ENCODE measurements at regions not wholly inside any gene's neighbourhood (a gene's known extent, or its start where the extent isn't known, plus 50 kb on each side); places are given as distances from the start of the nearest gene placed in this dataset.
A peak's percentile ranks its signal among the peaks of the same experiment; 100 is the strongest.
"Not testable (repeated sequence)": the region's sequence is repeated elsewhere in the genome, so short reads cannot be mapped to it uniquely, and the experiment has no call there.

DNA sequence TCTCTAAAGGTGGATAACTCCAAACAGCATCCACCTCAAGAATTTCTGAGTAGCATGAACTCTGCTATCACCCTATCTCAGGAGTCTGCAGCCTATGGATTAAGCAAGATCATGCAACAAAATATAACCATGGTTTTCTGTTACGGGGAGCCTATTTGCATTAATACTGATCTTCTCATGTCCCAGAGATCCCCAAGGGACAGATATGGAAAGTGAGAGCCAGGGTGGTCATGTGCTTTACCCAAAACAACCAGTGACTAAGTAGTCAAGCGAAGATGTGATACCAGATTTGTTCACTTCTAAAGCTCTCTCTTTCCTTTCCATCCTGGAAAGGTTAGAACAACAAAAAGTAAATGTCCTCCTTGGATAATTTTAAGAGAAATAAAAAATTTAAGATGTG, 125.1 kb downstream of the PRRX1 start:
- DNase-seq (ENCODE audit: low read depth) = no peak

DNA sequence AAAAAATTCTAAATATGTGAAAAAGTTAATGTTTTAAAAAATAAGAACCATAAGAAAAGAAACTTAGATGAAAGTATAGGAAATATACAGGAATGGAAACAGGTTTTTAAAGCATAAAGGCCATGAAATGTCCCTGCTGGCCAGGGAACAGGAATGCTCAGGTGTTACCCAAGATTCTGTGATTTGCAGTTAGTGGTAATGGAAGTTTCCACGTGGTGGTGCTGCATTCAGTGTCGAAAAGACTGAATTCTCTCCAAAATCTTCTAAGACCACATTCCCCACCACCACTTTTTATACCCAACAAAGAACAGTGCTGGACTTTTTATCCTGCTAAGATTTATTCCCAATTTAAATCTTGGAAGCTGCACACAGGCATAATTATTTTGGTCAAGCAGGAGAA, 126.2 kb downstream of the PRRX1 start:
- no peak for DNase-seq (ENCODE audit: low read depth)

DNA sequence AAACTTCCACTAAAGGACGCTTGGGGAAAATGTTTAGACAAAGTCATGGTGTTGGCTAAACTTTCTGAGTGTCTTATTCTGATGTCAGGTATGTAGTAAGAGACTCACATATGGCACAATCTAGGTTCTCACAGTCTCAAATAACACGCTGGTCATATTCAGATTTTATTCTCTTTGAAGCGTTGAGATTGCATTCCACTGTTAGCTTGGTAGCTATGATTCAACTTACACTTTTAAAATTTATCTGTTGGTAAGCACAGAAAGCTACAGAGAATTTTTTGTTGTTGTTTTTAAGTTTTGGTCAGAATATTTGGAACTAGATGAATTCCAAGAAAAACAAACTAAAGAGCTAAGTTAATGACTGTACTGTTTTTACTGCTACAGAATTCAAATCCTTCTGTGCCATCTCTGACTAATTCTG, 126.7 kb downstream of the PRRX1 start:
- DNase-seq (ENCODE audit: low read depth) = no peak

DNA sequence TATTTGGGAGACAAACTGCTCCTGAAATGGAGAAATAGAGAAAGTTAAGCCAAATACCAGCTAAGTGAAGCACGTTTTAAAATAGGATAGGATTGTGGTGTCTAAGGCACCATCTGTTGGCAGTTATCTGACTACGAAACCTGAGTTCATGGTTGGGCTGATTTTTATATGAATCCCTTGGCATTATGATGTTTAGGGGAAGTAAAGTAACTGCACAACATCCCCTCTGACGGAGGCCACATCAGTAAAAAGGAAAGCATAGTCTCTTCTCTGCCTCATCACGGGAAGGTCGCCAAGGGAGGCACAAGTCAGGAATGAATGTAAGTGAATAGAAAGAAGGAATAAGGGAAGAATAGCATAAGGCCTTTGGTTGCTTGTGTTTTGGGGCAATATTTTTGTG, 128.0 kb downstream of the PRRX1 start:
- DNase-seq (ENCODE audit: low read depth) = peak; percentile 30

DNA sequence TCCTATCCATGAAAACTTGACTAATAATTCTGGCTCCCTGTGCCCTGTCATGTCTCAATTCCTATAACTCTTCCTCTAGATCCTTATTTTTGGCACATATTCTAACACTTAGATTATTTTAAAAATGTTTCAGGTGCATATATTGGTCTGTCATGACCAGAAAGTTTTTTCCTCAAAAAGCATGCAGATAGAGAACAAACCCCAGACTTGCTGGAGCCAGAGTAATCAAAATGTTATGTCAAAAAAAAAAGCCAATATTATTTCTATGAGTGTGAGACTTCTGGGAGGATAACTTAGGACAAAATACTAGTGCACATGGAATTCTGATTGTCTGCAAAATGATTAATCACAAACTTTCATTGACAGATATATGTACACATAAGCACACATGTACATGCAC, 135.1 kb upstream of the MROH9 start:
- DNase-seq (ENCODE audit: low read depth) = no peak

DNA sequence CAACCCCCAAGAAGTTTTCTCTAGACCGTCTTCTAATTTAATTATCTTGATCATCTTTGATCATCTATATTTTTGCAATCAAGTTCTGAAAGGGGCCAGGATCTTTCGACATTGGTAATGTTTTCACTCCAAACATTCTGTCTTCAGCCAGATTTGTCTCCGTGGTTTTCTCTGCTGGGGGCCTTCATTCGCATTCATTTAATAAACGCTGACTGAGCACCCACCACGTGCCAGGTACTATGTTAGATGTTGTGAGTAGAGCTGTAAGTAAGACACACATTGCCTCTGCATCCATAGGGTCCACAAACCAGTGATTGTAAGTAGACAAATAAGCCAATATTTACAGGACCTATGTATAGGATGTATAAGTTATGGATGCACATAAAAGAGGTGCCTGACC, 134.5 kb upstream of the MROH9 start:
- DNase-seq (ENCODE audit: low read depth) = no peak

DNA sequence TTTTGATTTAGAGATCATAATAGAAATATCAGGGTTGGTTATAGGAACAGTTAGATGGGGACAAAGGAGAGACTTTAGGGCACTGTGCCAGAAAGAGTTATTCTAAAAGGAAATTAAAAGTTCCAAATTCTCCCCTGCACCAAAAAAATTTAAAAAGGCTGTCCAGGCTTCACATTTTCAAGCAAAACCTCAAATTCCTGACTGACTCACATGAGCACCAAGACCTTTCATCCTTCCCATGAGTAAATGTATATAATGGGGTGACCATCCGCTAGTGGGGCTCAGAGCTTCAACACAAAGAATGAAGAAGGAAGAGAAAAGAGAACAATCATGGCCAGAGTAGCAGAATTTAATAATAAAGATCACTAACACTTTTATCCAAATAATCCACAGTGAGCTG, 131.6 kb upstream of the MROH9 start:
- no peak for DNase-seq (ENCODE audit: low read depth)

DNA sequence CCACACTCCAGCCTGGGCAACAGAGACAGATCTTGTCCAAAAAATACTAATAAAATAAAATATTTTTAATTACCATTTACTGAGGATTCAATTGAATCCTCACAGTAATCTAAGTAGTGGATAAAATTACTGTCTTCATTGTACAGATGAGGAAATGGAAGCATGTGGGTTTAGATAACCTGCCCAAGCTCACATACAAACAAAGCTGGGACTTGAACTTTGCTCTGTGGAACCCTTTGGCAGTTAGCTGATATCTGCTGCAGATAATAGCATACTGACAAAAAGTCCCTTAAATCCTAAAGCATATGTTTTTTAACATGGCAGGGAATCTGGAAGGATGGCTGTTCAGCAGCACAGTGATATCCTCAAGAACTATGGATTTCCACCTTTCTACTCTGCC, 130.9 kb upstream of the MROH9 start:
- DNase-seq (ENCODE audit: low read depth) = no peak

DNA sequence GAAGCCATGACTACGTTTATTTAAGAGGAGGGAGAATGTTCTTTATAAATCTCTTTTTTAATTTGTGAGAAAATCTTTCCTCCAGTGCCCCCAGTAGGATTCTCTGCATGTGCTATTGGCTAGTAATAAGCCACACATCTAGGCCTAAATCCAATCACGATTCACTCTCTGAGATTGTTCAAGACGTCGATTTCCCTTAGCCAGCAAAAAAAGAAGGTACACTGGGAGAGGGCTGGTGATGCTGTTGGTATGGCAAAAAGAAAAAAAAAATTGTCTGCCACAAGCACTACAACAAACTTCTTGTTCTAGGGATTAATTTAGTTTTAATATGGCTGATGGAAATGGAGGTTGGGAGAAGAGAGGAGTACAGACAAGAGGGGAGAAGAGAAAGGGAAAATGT, 130.5 kb upstream of the MROH9 start:
- DNase-seq (ENCODE audit: low read depth) = no peak

DNA sequence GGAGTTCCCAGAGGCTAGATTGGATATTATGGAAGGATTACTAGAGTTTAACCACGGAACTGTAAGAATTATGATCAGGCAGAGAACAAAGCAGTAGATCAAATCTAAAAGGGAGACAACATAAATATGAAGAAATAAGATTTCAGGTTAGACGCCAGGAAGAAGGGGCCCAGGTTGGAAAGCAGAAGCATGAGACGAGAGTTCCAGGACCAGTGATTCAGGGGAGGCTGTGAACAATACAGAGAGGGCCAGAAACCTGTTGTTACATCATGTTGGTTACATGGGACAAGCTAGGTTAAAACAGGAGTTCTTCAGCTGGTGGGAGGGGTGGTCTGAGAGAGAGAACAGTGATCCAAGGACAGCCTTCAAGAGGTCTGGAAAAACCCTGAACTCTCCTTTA, 128.4 kb upstream of the MROH9 start:
- DNase-seq (ENCODE audit: low read depth) = no peak

DNA sequence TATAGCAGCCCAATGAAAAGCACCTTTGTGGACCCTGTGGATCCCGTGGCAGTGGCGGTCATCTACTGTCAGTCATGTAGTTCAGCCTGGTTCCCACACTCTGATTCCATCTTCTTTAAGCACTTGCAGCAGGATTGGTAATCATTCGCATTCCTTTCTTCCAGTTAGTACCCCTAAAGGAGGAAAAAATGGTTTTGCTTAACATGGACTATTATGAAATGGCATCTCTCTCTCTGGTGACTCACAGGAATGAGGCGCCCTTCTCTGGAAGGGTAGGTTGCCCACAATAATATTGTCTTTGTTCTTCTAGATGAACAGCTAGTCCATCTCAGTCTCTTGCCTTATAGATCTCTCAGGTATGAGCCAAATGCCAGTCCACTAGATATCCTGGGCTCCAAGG, 127.9 kb upstream of the MROH9 start:
- no peak for DNase-seq (ENCODE audit: low read depth)

DNA sequence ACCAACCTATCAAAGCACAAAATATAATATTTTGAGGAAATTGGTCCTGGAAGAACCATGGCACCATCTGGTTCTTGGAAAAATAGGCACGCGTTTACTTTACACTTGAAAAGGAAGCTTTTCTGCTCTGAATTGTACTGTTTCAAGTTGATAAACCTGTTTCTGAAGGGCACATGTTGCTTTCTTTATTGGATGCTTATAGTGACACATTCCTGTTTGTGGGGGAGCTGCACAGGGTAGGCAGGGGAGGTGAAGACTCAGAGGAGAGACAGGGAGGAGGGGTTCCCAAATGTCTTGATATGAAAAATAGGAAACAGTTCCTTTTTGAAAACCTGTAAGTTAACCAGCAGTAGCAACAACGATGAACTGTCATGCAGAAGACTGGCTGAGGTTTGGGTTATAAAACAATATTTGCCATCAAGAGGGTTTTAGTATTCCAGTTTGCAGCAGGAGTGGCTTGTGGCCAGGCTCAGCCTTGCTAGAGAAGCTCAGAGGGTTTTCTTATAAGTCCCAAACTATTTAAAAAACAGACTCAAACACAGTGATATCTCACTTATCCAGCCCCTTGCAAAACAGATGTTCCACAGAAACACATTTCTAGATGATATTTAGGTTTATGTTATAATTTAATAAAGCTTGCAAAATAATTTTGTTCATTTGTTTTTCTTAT, 127.0 kb upstream of the MROH9 start:
- no peak for DNase-seq (ENCODE audit: low read depth)

DNA sequence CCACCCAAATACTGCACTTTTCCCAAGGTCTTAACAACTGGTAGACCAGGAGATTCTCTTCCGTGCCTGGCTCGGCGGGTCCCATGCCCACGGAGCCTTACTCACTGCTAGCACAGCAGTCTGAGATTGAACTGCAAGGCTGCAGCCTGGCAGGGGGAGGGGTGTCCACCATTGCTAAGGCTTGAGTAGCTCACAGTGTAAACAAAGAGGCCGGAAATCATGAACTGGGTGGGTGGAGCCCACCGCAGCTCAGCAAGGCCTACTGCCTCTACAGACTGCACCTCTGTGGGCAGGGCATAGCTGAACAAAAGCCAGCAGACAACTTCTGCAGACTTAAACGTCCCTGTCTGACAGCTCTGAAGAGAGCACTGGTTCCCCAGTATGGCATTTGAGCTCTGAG, 124.3 kb upstream of the MROH9 start:
- DNase-seq (ENCODE audit: low read depth) = not testable (repeated sequence)

DNA sequence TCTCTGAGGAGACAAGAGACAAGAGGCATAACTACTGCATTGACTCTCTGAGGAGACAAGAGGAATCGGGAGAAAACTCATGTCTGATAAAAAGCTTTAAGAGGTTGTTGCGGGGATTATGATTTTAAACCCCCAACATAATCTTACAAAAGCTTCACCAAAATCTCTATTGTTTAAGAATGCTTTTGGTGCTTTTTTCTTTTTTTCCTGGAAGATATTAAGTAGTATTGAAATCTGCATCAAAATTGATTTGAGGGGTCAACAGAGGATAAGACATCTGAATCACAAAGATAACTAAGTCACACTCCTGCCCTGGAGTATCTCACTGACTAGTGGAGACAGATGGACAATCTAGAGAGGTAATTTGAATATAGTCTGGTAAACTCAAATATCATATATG, 115.6 kb upstream of the MROH9 start:
- DNase-seq (ENCODE audit: low read depth) = no peak

DNA sequence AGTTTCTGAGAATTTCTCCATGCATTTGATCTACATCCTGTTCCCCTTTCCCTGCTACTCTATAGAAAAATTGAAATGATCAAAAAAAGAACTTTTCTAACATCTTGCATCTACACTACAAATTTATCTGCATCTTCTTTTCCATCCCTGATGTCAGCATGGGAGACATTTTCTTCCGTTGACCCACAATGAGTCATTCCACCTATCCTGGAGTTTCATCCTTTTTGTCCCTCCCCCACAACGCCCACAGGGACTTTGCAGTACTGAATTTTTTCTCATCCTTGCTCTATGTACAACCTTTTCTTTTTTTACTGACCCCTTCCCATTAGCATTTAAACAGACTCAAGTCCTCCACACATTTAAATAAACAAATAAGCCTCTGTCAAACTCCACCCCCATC, 112.2 kb upstream of the MROH9 start:
- no peak for DNase-seq (ENCODE audit: low read depth)

DNA sequence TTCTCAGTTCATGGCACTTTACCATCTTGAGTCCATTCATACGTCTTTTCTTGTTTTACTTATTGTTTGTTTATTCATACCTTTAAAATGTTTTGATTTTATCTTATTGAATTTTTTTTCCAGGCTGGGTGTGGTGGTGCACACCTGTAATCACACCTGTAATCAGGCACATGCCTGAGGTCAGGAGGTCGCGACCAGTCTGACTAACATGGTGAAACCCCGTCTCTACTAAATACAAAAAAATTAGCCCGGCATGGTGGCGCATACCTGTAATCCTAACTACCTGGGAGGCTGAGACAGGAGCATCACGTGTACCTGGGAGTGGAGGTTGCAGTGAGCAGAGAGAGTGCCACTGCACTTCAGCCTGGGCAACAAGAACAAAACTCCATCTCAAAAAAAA, 104.1 kb upstream of the MROH9 start:
- DNase-seq (ENCODE audit: low read depth) = no peak

DNA sequence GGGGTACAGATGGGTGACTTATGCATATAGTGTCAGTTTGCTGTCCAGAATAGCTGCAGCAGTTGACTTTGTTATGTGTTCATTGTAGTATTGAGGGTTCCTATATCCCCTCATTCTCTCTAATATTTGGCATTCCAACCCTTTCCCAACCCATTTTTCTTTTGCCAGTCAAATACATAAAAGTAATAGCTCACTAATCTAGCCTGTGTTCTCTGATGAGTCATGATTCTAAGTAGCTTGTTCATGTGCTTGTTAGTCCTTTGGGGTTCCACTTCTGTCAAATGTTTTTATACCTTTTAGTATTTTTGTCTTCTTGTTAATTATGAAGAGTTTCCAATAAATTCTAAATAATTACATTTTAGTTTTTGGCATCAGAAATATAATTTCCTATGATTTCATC, 99.2 kb upstream of the MROH9 start:
- peak; percentile 2 for DNase-seq (ENCODE audit: low read depth)

DNA sequence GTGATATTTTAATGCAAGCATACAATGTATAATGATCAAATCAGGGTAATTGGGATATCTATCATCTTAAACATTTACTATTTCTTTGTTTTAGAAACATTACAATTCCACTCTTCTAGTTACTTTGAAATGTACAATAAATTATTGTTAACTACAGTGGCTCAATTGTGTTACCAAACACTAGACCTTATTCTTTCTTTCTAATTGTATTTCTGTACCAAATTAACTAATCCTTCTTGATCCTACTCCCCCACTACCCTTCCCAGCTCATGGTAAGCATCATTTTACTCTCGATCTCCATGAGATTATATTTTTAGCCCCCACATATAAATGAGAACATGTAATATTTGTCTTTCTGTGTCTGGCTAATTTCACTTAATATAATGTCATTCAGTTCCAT, 95.0 kb upstream of the MROH9 start:
- DNase-seq (ENCODE audit: low read depth) = no peak

DNA sequence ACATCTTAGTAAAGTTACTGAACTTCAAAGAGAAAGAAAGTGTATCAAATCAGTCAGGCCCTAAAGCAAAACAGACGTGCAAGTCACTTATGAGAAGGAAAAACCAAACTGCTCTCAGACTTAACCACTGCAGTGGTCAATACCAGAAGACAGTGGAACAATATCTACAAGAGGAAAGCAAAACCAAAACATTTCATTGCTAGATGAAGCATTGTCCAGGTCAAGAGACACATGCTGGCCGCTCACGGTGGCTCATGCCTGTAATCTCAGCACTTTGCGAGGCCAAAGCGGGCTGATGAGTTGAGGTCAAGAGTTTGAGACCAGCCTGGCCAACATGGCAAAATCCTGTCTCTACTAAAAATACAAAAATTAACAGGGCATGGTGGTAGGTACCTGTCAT, 82.0 kb upstream of the MROH9 start:
- no peak for DNase-seq (ENCODE audit: low read depth)

DNA sequence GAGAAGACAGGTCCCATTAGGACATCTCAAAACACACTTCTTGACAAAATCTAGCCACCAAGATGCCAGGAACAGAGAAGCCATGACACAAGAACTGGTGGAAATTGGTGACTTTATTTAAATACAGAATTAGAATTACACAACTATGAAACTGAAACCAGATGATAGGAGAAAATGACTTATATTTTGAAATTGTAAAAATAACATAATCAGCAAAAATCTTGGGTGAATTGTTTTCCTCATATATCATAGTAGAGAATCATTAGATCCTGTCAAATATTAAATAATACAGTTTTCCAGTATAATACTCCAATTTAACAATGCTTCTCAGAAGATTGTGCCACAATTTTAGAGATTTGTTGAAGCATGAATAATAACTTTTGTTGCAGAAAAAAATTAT, 81.5 kb upstream of the MROH9 start:
- DNase-seq (ENCODE audit: low read depth) = no peak

DNA sequence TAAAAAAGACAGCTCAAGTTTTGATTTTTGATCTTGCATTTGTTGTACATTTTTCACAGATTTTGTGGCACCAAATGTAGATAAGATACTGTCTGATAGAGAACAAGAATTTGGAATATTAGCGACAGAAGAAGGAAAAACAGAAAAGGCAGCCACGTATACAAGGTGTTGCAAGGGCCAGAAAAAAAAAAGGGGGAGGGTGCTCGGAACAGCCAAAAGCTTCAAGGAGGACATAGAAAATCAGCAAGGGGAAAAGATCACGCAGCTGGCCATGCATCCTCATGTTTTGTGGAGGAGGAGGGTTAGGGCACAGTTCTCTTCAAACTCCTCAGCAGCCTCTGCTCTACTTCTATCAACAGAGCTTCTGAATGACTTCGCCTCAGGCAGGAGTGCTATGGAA, 80.7 kb upstream of the MROH9 start:
- DNase-seq (ENCODE audit: low read depth) = no peak

DNA sequence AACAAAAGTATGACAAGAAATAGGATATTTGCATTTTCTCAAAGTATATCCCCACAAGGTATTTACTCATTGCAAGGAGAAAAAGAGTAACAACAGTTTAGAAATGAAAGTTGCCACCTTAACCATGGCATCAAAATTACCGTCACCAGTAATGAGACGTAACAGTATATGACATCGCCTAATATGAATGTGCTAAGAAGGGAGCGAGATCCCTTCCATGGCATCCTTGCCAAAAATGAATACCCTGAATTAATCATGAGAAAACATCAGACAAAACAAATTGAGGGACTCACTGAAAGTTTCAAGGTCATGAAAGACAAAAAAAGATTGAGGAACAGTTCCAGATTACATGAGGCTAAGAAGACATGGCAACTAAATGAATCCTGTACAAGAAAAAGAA, 78.9 kb upstream of the MROH9 start:
- DNase-seq (ENCODE audit: low read depth) = no peak

DNA sequence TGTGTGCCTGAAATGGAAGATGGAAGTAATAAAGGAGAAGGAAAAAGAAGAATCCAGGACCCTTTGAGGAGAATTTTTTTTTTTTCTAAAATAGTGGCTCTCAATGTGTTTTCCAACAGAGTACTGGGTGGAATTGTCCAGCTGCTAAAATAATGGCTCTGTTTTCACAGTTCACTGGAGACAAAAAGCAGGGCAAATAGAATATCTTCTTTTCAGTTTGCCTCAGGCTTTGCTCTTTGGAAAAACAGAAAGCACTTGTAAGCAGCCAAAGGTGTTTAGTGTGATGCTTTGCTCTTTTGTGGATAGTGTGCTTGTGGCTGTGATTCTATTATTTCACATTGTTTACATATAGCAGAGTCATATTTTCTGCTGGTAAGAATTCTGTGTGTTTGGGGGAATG, 77.4 kb upstream of the MROH9 start:
- DNase-seq (ENCODE audit: low read depth) = no peak

DNA sequence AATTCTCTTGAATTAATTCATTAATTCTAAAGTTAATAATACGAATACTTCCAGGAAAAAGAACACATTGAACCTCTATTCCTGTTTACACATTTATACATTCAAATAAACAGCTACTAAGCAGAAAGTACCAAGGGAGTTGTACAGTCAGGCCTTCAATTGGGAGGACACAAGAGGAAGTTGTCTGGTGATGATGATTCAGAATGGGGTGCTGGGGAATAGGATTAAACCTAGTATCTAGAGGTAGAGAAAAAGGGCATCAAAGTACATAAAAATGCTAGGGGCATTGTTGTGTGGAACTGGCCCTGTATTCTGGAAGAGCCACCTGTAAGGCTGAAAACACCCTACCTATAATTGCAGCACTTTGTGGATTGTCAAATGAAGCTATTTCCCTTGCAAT, 71.7 kb upstream of the MROH9 start:
- DNase-seq (ENCODE audit: low read depth) = no peak

DNA sequence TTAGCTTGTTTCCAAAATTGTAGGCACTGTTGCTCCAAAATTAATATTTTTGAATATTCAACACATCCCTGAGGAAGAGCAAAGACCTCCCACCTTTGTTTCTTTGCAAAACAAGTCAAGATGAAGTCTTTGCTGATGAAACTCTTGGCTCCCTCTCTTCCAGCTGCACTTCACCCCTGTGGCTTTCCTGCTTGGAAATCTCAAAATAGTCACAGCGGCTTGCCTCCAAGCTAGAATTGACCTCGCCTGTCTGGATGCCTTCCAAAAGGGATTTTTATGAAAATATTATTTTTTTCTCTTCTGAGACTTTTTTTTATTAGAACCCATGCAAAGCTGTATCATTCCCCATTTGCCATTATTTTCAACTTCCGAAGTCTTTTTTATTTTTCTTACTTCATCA, 71.1 kb upstream of the MROH9 start:
- DNase-seq (ENCODE audit: low read depth) = no peak

All from GM04504 (cell line).